Small intestine (tissue), 7 donors: ENCODE measurements at regions not wholly inside any gene's neighbourhood (a gene's known extent, or its start where the extent isn't known, plus 50 kb on each side); places are given as distances from the start of the nearest gene placed in this dataset.

Experiments used
- DNase-seq, 2 donors: peaks; one replicate each; pipeline versions ENCODE4 v3.0.0 to v3.0.0-alpha.2; 2013
- FAIRE-seq: peaks from 2 replicates; lab custom pipeline; 2012; peaks lifted over from hg19 to GRCh38; lab: Jason Lieb, UNC
- H3K27ac ChIP-seq, 3 donors: one replicate each; pipeline ENCODE4 v1.5.1; 2013; ENCODE audit warnings: low read length in 2 of 3, mild to moderate bottlenecking in 2 of 3, control low read depth in 1 of 3, inconsistent platforms in 1 of 3, low read depth in 1 of 3, moderate library complexity in 1 of 3
- H3K27me3 ChIP-seq, 3 donors: one replicate each; pipeline ENCODE4 v1.6.1; 2013; ENCODE audit warnings: low read length in 3 of 3, inconsistent platforms in 1 of 3; ENCODE audit not compliant: control insufficient read depth in 3 of 3, insufficient read depth in 3 of 3
- H3K36me3 ChIP-seq, 3 donors: one replicate each; pipeline ENCODE4 v1.6.1; 2013; ENCODE audit warnings: low read length in 3 of 3, inconsistent platforms in 1 of 3, low read depth in 1 of 3, mild to moderate bottlenecking in 1 of 3, moderate library complexity in 1 of 3; ENCODE audit not compliant: control insufficient read depth in 3 of 3, insufficient read depth in 2 of 3
- H3K4me1 ChIP-seq, 3 donors: one replicate each; pipeline ENCODE4 v1.6.1; 2013; ENCODE audit warnings: low read length in 2 of 3, inconsistent platforms in 1 of 3, low read depth in 1 of 3, mild to moderate bottlenecking in 1 of 3, moderate library complexity in 1 of 3; ENCODE audit not compliant: control insufficient read depth in 3 of 3, insufficient read depth in 2 of 3
- H3K4me3 ChIP-seq, 3 donors: one replicate each; pipeline ENCODE4 v1.5.1; 2013; ENCODE audit warnings: low read length in 3 of 3, control low read depth in 1 of 3, inconsistent platforms in 1 of 3, low read depth in 1 of 3, mild to moderate bottlenecking in 1 of 3, moderate library complexity in 1 of 3
- H3K9me3 ChIP-seq, 2 donors: one replicate each; pipeline ENCODE4 v1.6.1; 2013; ENCODE audit warnings: low read depth in 1 of 2, low read length in 1 of 2; ENCODE audit not compliant: control insufficient read depth in 2 of 2, insufficient read depth in 1 of 2
- WGBS, 3 donors: extraction: QIAGEN DNeasy Blood & Tissue Kit; methylation state at CpG; one replicate each; pipeline ENCODE4 v1.1.7; 2013; 5-methylcytosine and 5-hydroxymethylcytosine counted together
- donor health status: healthy with polysubstance abuse.
- donor health status: control.
- donor health status: control.
- donor health status: Bipolar disorder and iron deficiency.
- donor health status: healthy.

GRCh38 chr1:188958461-188959115 is 1519.1 kb downstream of the BRINP3 start:
- H3K27me3 ChIP-seq, result no peaks in the 10 kb centered on the region
- peaks cover 0 to 5% of the 10 kb centered on the region in 2 donors for H3K9me3 ChIP-seq
- WGBS, 3 donors, result 30 to 44% (median 39%) methylated on average over 3 of the region's 3 CpGs
- DNase-seq, result no peak
- FAIRE-seq, result no peak
- no peak overlapping the region for H3K27ac ChIP-seq
- no peaks in the 10 kb centered on the region for H3K4me1 ChIP-seq
- no peaks in the 10 kb centered on the region for H3K36me3 ChIP-seq
- no peak overlapping the region for H3K4me3 ChIP-seq

GRCh38 chr1:188986745-188987417 is 1490.8 kb downstream of the BRINP3 start:
- FAIRE-seq (no peak), DNase-seq (no peak)
- 50 to 70% (median 62%) methylated on average over 9 of the region's 9 CpGs for WGBS, 3 donors
- Histone ChIP-seq H3K36me3 (no peaks in the 10 kb centered on the region), H3K27me3 (no peaks in the 10 kb centered on the region), H3K4me1 (no peaks in the 10 kb centered on the region), H3K27ac (no peak overlapping the region), H3K4me3 (no peak overlapping the region), H3K9me3 (no peaks in the 10 kb centered on the region)

GRCh38 chr1:188988589-188988988 is 1489.1 kb downstream of the BRINP3 start:
- no peaks in the 10 kb centered on the region for H3K9me3 ChIP-seq
- H3K4me1 ChIP-seq, result no peaks in the 10 kb centered on the region
- H3K27ac ChIP-seq, result no peak overlapping the region
- no peaks in the 10 kb centered on the region for H3K36me3 ChIP-seq
- FAIRE-seq, result no peak
- H3K4me3 ChIP-seq, result no peak overlapping the region
- 62 to 68% (median 66%) methylated on average over 3 of the region's 3 CpGs for WGBS, 3 donors
- DNase-seq, result no peak
- H3K27me3 ChIP-seq, result no peaks in the 10 kb centered on the region

GRCh38 chr1:188991221-188991930 is 1486.3 kb downstream of the BRINP3 start:
- no peaks in the 10 kb centered on the region for H3K36me3 ChIP-seq
- no peak overlapping the region for H3K27ac ChIP-seq
- H3K9me3 ChIP-seq, result no peaks in the 10 kb centered on the region
- no peaks in the 10 kb centered on the region for H3K4me1 ChIP-seq
- H3K27me3 ChIP-seq, result no peaks in the 10 kb centered on the region
- DNase-seq (no peak), FAIRE-seq (no peak)
- no peak overlapping the region for H3K4me3 ChIP-seq
- WGBS, 3 donors, result 61 to 77% (median 67%) methylated on average over 2 of the region's 2 CpGs

- Histone ChIP-seq H3K27ac (no peak overlapping the region), H3K4me3 (no peak overlapping the region), H3K9me3 (no peaks in the 10 kb centered on the region), H3K27me3 (no peaks in the 10 kb centered on the region), H3K36me3 (no peaks in the 10 kb centered on the region), H3K4me1 (no peaks in the 10 kb centered on the region)
- FAIRE-seq (no peak), DNase-seq (no peak)
- WGBS, 3 donors, result 41 to 59% (median 42%) methylated on average over 3 of the region's 3 CpGs
Observed at GRCh38 chr1:189007824-189008223, 1469.8 kb downstream of the BRINP3 start.

- H3K27me3 ChIP-seq, result no peaks in the 10 kb centered on the region
- no peak overlapping the region for H3K27ac ChIP-seq
- H3K9me3 ChIP-seq, result no peaks in the 10 kb centered on the region
- H3K36me3 ChIP-seq, result no peaks in the 10 kb centered on the region
- WGBS, 3 donors, result 77 to 87% (median 85%) methylated on average over 5 of the region's 5 CpGs
- H3K4me3 ChIP-seq, result no peak overlapping the region
- H3K4me1 ChIP-seq, result no peaks in the 10 kb centered on the region
- FAIRE-seq, result no peak
- no peak for DNase-seq
Observed at GRCh38 chr1:189021577-189021976, 1456.1 kb downstream of the BRINP3 start.

- no peaks in the 10 kb centered on the region for H3K27me3 ChIP-seq
- no peak for DNase-seq
- no peak overlapping the region for H3K4me3 ChIP-seq
- no peaks in the 10 kb centered on the region for H3K9me3 ChIP-seq
- 86 to 87% (median 87%) methylated on average over 4 of the region's 4 CpGs for WGBS, 3 donors
- H3K27ac ChIP-seq, result no peak overlapping the region
- no peak for FAIRE-seq
- no peaks in the 10 kb centered on the region for H3K4me1 ChIP-seq
- H3K36me3 ChIP-seq, result no peaks in the 10 kb centered on the region
Observed at GRCh38 chr1:189022015-189022414, 1455.6 kb downstream of the BRINP3 start.

GRCh38 chr1:189027512-189027911 is 1450.2 kb downstream of the BRINP3 start:
- DNase-seq, result no peak
- no peaks in the 10 kb centered on the region for H3K27me3 ChIP-seq
- H3K4me1 ChIP-seq, result no peaks in the 10 kb centered on the region
- H3K9me3 ChIP-seq, result no peaks in the 10 kb centered on the region
- no peak for FAIRE-seq
- H3K4me3 ChIP-seq, result no peak overlapping the region
- WGBS, 3 donors, result 26 to 64% (median 39%) methylated on average over 5 of the region's 5 CpGs
- H3K36me3 ChIP-seq, result no peaks in the 10 kb centered on the region
- no peak overlapping the region for H3K27ac ChIP-seq
